SKM-1 (cell line): ENCODE measurements at regions not wholly inside any gene's neighbourhood (a gene's known extent, or its start where the extent isn't known, plus 50 kb on each side); places are given as distances from the start of the nearest gene placed in this dataset.
"Not testable (repeated sequence)": the region's sequence is repeated elsewhere in the genome, so short reads cannot be mapped to it uniquely, and the experiment has no call there.

Experiments used
- DNase-seq: peaks from one replicate; lab custom pipeline; 2025; ENCODE audit not compliant: unreplicated experiment; lab: John Stamatoyannopoulos, UW

GRCh38 chr3:73894474-73895213 lies 269.9 kb upstream of the PDZRN3 start:
- no peak for DNase-seq

GRCh38 chr3:73893089-73893488 lies 268.3 kb upstream of the PDZRN3 start:
- no peak for DNase-seq

- DNase-seq: no peak
Measured at GRCh38 chr3:73885862-73886261, 261.1 kb upstream of the PDZRN3 start.

- no peak for DNase-seq
Measured at GRCh38 chr3:73884361-73884760, 259.6 kb upstream of the PDZRN3 start.

GRCh38 chr3:73883497-73883896 lies 258.8 kb upstream of the PDZRN3 start:
- DNase-seq: no peak

GRCh38 chr3:73874606-73875369 lies 250.0 kb upstream of the PDZRN3 start:
- no peak for DNase-seq

- DNase-seq: no peak
Measured at GRCh38 chr3:73874161-73874560, 249.4 kb upstream of the PDZRN3 start.

- DNase-seq: no peak
Measured at GRCh38 chr3:73868688-73869315, 244.1 kb upstream of the PDZRN3 start.

GRCh38 chr3:73867524-73867923 lies 242.8 kb upstream of the PDZRN3 start:
- DNase-seq: no peak

GRCh38 chr3:73866846-73867245 lies 242.1 kb upstream of the PDZRN3 start:
- DNase-seq: no peak

- DNase-seq: no peak
Measured at GRCh38 chr3:73863546-73864079, 238.9 kb upstream of the PDZRN3 start.

- no peak for DNase-seq
Measured at GRCh38 chr3:73855813-73856212, 231.1 kb upstream of the PDZRN3 start.

- no peak for DNase-seq
Measured at GRCh38 chr3:73848173-73848906, 223.6 kb upstream of the PDZRN3 start.

- DNase-seq: no peak
Measured at GRCh38 chr3:73846951-73847350, 222.2 kb upstream of the PDZRN3 start.

- DNase-seq: no peak
Measured at GRCh38 chr3:73839032-73839431, 214.3 kb upstream of the PDZRN3 start.

- no peak for DNase-seq
Measured at GRCh38 chr3:73835945-73836344, 211.2 kb upstream of the PDZRN3 start.

GRCh38 chr3:73832426-73832825 lies 207.7 kb upstream of the PDZRN3 start:
- DNase-seq: no peak

- DNase-seq: no peak
Measured at GRCh38 chr3:73828348-73828747, 203.6 kb upstream of the PDZRN3 start.

- DNase-seq: no peak
Measured at GRCh38 chr3:73827725-73828211, 203.0 kb upstream of the PDZRN3 start.

- DNase-seq: no peak
Measured at GRCh38 chr3:73827204-73827603, 202.5 kb upstream of the PDZRN3 start.

- not testable (repeated sequence) for DNase-seq
Measured at GRCh38 chr3:73820896-73821295, 196.2 kb upstream of the PDZRN3 start.
